A549 (cell line): ENCODE measurements at regions not wholly inside any gene's neighbourhood (a gene's known extent, or its start where the extent isn't known, plus 50 kb on each side); places are given as distances from the start of the nearest gene placed in this dataset.

ENCODE experiments used
- ATAC-seq, 2 experiments: fragments of 200-7000 bp in 1 of 2; fragments of >200 bp in 1 of 2; cut with Nextera tagmentation in 1 of 2; cut with Tn5 transposase in 1 of 2; 3 replicates each; pipeline versions ENCODE4 v1.8.0 to v1.9.1; 2018 to 2020; ENCODE audit warnings: mild to moderate bottlenecking in 1 of 2, moderate library complexity in 1 of 2
- CTCF ChIA-PET: fragments of 300-600 bp; sonication (Branson Sonifier 250); formaldehyde crosslinking; extraction: SDS; loops from one replicate; lab custom pipeline; 2021; ENCODE audit warnings: antibody characterized with exemption, inconsistent platforms; lab: Yijun Ruan, JAX
- POLR2A ChIA-PET: fragments of 350-600 bp; formaldehyde crosslinking; extraction: SDS; loops from one replicate; lab custom pipeline; 2021; ENCODE audit warnings: antibody characterized with exemption, inconsistent platforms; lab: Yijun Ruan, JAX
- DNase-seq, 2 experiments: peaks; one replicate each; pipeline versions ENCODE4 v3.0.0 to v3.0.0-alpha.2; 2011 to 2016; ENCODE audit warnings: low read depth in 1 of 2, low spot score in 1 of 2
- FAIRE-seq: peaks from 2 replicates; lab custom pipeline; 2011; peaks lifted over from hg19 to GRCh38; lab: Jason Lieb, UNC
- H3K27ac ChIP-seq, 2 experiments: fragments of >200 bp; sonication (Bioruptor Twin); formaldehyde crosslinking; 3 replicates each; pipeline ENCODE4 v1.5.1; 2016 to 2017
- H3K4me1 ChIP-seq: fragments of >200 bp; sonication (Bioruptor Twin); formaldehyde crosslinking; 3 replicates; pipeline ENCODE4 v1.6.1; 2016
- H3K4me2 ChIP-seq: fragments of >200 bp; sonication (Bioruptor Twin); formaldehyde crosslinking; 3 replicates; pipeline ENCODE4 v1.6.1; 2016
- H3K4me3 ChIP-seq: fragments of >200 bp; sonication (Bioruptor Twin); formaldehyde crosslinking; 3 replicates; pipeline ENCODE4 v1.5.1; 2016
- H3K9me3 ChIP-seq: fragments of >200 bp; sonication (Bioruptor Twin); formaldehyde crosslinking; 3 replicates; pipeline ENCODE4 v1.6.1; 2016
- BCL3 ChIP-seq: fragments of >200 bp; sonication (Bioruptor Twin); formaldehyde crosslinking; IDR thresholded peaks from 3 replicates; pipeline ENCODE4 v1.6.1; 2016
- CTCF ChIP-seq: fragments of >200 bp; sonication (Bioruptor Twin); formaldehyde crosslinking; IDR thresholded peaks from 3 replicates; pipeline ENCODE4 v1.5.1; 2016
- E2F6 ChIP-seq: IDR thresholded peaks from 2 replicates; pipeline ENCODE4 v1.6.1; 2012; ENCODE audit warnings: low read depth, borderline replicate concordance
- ELK1 ChIP-seq: fragments of 150-350 bp; IDR thresholded peaks from 2 replicates; pipeline ENCODE4 v1.6.1; 2014; ENCODE audit warnings: low read depth, mild to moderate bottlenecking, low read length
- FOSL2 ChIP-seq, 2 experiments: fragments of 450-650 bp in 1 of 2; fragments of >200 bp in 1 of 2; sonication (Bioruptor Twin) in 1 of 2; formaldehyde crosslinking; IDR thresholded peaks; 2 replicates each; pipeline versions ENCODE4 v1.5.0 to v1.6.1; 2016 to 2020; ENCODE audit warnings: mild to moderate bottlenecking in 1 of 2, moderate library complexity in 1 of 2
- FOXS1 ChIP-seq: fragments of 250-450 bp; sonication (Bioruptor Pico); IDR thresholded peaks from 2 replicates; pipeline ENCODE4 v1.5.0; 2020; ENCODE audit warnings: mild to moderate bottlenecking, moderate library complexity
- HMGXB4 ChIP-seq: fragments of 250-450 bp; sonication (Bioruptor Pico); IDR thresholded peaks from 2 replicates; pipeline ENCODE4 v1.5.0; 2021; ENCODE audit warnings: mild to moderate bottlenecking, moderate library complexity, borderline replicate concordance
- HOXB5 ChIP-seq: fragments of 250-450 bp; sonication (Bioruptor Pico); IDR thresholded peaks from 2 replicates; pipeline ENCODE4 v1.5.0; 2020; ENCODE audit warnings: mild to moderate bottlenecking, moderate library complexity
- NFE2L2 ChIP-seq: fragments of 150-350 bp; conservative IDR thresholded peaks from 2 replicates; pipeline ENCODE4 v1.6.1; 2014; ENCODE audit warnings: low read length
- PHF8 ChIP-seq: fragments of 200-600 bp; sonication (generic); IDR thresholded peaks from 2 replicates; pipeline ENCODE4 v1.6.1; 2016; ENCODE audit warnings: low read depth, mild to moderate bottlenecking, antibody characterized with exemption, moderate library complexity, borderline replicate concordance
- POLR2AphosphoS2 ChIP-seq: conservative IDR thresholded peaks from 2 replicates; pipeline ENCODE4 v1.6.1; 2012; ENCODE audit warnings: low read length, improper control_type of control experiment, inconsistent platforms
- REST ChIP-seq: fragments of 200-600 bp; sonication (generic); IDR thresholded peaks from 2 replicates; pipeline ENCODE4 v1.6.1; 2016; ENCODE audit warnings: antibody characterized with exemption, mild to moderate bottlenecking, moderate library complexity
- TP53 ChIP-seq: fragments of 250-450 bp; sonication (Bioruptor Pico); IDR thresholded peaks from 2 replicates; pipeline ENCODE4 v1.5.0; 2021; ENCODE audit warnings: mild to moderate bottlenecking, moderate library complexity
- WGBS: methylation state at CpG from one replicate; pipeline ENCODE4 v1.1.6; 2017; ENCODE audit errors: missing lambda C conversion rate; 5-methylcytosine and 5-hydroxymethylcytosine counted together

- no peak for TF ChIP-seq REST
- TF ChIP-seq POLR2AphosphoS2, result no peak
- no peak for TF ChIP-seq HOXB5 (CRISPR knock-in tag)
These were observed 144.9 kb upstream of the POU3F1 start (continued) for GRCh38 chr1:38191461-38191860.

- TF ChIP-seq HOXB5 (CRISPR knock-in tag), result no peak
- TF ChIP-seq TP53 (CRISPR knock-in tag), result no peak
- no peak for TF ChIP-seq ELK1
- no peak for TF ChIP-seq PHF8
- no peak for TF ChIP-seq HMGXB4 (CRISPR knock-in tag)
- no peak for TF ChIP-seq FOXS1 (CRISPR knock-in tag)
- TF ChIP-seq BCL3, result no peak
- no peak for TF ChIP-seq CTCF
- TF ChIP-seq E2F6, result no peak
- TF ChIP-seq FOSL2 (IDR thresholded peaks at IDR 0.05), result no peak
- no peak for TF ChIP-seq FOSL2 (CRISPR knock-in tag; IDR thresholded peaks at IDR 0.05)
- no peak for TF ChIP-seq NFE2L2
- ATAC-seq (no peak), FAIRE-seq (no peak), DNase-seq (no peak)
- CTCF ChIA-PET, result no interaction called here
- Histone ChIP-seq H3K9me3 (no peaks in the 10 kb centered on the region), H3K27ac (no peak overlapping the region), H3K4me3 (no peak overlapping the region), H3K4me1 (no peaks in the 10 kb centered on the region), H3K4me2 (no peak overlapping the region)
- 19% methylated on average over 5 of the region's 5 CpGs for WGBS
- POLR2A ChIA-PET, result no interaction called here
These were observed 144.4 kb upstream of the POU3F1 start for GRCh38 chr1:38190983-38191382.
